ENCODE measurements at regions not wholly inside any gene's neighbourhood (a gene's known extent, or its start where the extent isn't known, plus 50 kb on each side); places are given as distances from the start of the nearest gene placed in this dataset.
"Not testable (repeated sequence)": the region's sequence is repeated elsewhere in the genome, so short reads cannot be mapped to it uniquely, and the experiment has no call there.

- peak; percentile 34 for DNase-seq
These were observed 78.0 kb upstream of the ATP5PO start for GRCh38 chr21:33993286-33994231.

GRCh38 chr21:33992412-33992811, 76.8 kb upstream of the ATP5PO start:
- not testable (repeated sequence) for DNase-seq

- no peak for DNase-seq
These were observed 75.5 kb upstream of the ATP5PO start for GRCh38 chr21:33991133-33991532.

- DNase-seq: no peak
These were observed 73.8 kb upstream of the ATP5PO start for GRCh38 chr21:33989440-33989839.

GRCh38 chr21:33988237-33989017, 72.8 kb upstream of the ATP5PO start:
- no peak for DNase-seq

- no peak for DNase-seq
These were observed 71.9 kb upstream of the ATP5PO start for GRCh38 chr21:33987461-33987860.

GRCh38 chr21:33985117-33986050, 69.8 kb upstream of the ATP5PO start:
- DNase-seq: no peak

- DNase-seq: no peak
These were observed 68.4 kb upstream of the ATP5PO start for GRCh38 chr21:33984021-33984481.

- no peak for DNase-seq
These were observed 65.9 kb upstream of the ATP5PO start for GRCh38 chr21:33981391-33982101.

- DNase-seq: no peak
These were observed 64.8 kb upstream of the ATP5PO start for GRCh38 chr21:33980276-33980916.

GRCh38 chr21:33978585-33978984, 63.0 kb upstream of the ATP5PO start:
- no peak for DNase-seq

GRCh38 chr21:33977721-33978369, 62.2 kb upstream of the ATP5PO start:
- no peak for DNase-seq

- DNase-seq: no peak
These were observed 61.6 kb upstream of the ATP5PO start for GRCh38 chr21:33977017-33977720.

GRCh38 chr21:33976082-33977016, 60.7 kb upstream of the ATP5PO start:
- DNase-seq: no peak

GRCh38 chr21:33975548-33976081, 60.0 kb upstream of the ATP5PO start:
- no peak for DNase-seq

- DNase-seq: no peak
These were observed 59.2 kb upstream of the ATP5PO start for GRCh38 chr21:33974513-33975468.

GRCh38 chr21:33973268-33973667, 57.7 kb upstream of the ATP5PO start:
- no peak for DNase-seq

- DNase-seq: no peak
These were observed 56.9 kb upstream of the ATP5PO start for GRCh38 chr21:33972539-33972938.
